ENCODE measurements at regions not wholly inside any gene's neighbourhood (a gene's known extent, or its start where the extent isn't known, plus 50 kb on each side); places are given as distances from the start of the nearest gene placed in this dataset.

DNA sequence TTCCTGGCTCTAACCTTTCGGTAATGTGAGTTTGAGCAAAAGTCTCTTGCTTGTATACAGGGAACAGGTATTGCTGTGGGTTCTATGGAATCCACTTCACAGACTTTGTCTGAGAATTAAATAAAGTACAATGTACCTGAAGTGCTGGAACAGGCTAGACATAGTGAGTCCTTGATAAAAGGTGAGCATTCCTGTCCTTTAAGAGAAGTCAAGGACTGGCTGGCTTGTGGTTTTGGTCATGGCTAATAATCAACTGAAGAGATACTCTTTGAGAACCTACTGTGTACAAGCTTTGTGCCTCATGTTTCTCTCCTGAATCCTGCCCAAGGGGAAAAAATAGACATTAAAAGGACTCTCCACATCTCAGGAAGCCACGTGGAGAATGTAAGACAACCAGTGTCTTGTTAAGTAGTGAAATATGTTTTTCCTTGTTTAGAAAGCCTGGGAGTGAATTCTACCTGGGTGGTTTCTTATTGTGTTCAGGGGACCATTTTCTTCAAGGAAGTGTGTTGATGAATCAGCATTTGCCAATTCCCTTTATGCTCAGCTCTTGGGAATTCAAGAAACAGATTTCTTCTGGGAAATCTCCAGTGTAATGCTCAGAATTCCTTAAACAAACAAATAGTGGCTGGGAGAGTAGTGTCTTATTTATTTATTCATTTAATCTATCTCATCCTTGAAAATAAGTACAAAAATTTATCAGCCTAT lies 55.2 kb upstream of the PLD5 start:
- ATAC-seq (no peak), DNase-seq (no peak)
- intact Hi-C loops (cut with DNase I), result no loop called here
